ENCODE measurements at regions not wholly inside any gene's neighbourhood (a gene's known extent, or its start where the extent isn't known, plus 50 kb on each side); places are given as distances from the start of the nearest gene placed in this dataset.

GRCh38 chr2:212596276-212596675, 57.7 kb upstream of the ERBB4 start:
- DNase-seq = no peak

DNA sequence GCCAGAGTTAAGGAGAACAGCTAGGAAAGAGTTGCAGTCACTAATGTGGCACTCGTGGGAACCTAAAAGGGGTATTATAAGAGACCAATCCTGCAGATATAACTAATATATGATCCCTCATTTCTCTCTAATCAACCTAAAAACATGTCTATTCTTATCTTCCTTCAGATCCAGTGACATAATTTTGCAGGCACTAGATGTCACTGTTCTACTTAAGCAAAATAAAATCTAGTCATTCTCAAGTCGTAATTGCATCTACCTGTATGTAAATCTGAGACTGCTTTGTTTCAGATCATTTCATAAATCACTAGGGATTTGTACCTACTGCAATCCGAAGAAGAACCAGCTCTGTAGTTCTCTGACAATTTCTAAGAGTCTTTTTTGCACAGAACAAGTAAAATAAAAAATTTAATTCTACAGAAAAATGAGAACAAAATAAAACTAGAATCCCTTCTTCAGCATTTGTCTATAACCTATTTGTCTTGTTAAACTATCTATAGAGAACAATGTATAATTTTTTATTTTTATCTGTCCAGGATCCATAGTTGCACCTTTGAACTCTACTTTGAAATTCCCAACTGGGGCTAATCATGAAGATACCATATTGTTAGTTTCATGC, 56.5 kb upstream of the ERBB4 start:
- DNase-seq = no peak

DNA sequence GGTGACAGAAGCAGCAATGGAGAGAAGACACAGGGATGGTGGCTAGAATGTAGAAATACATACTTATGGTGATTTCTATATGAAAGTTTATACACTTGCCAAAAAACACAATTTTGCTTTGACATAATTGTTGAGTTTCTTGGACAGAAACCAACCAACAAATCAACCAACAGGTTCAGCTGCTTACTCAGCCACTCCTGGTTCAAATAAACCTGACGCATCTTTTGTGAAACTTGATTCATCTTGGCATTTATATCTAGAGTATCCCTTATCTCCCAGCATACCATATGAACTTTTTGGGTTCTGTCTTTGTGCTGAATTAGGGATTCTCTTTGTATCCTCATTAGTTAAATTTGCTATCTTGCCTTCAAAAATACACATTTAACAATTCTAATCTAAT, 54.1 kb upstream of the ERBB4 start:
- no peak for DNase-seq
